Keratinocyte (primary cell): ENCODE measurements at regions not wholly inside any gene's neighbourhood (a gene's known extent, or its start where the extent isn't known, plus 50 kb on each side); places are given as distances from the start of the nearest gene placed in this dataset.

Experiments
- DNase-seq: peaks from one replicate; pipeline ENCODE4 v3.0.0-alpha.2; 2011; ENCODE audit warnings: low read depth, missing footprints, low spot score
- FAIRE-seq: peaks from 2 replicates; lab custom pipeline; 2011; peaks lifted over from hg19 to GRCh38; lab: Jason Lieb, UNC
- H2AFZ ChIP-seq: 2 replicates; pipeline ENCODE4 v1.6.0; 2012; ENCODE audit warnings: low read length, control low read depth, inconsistent platforms; ENCODE audit not compliant: control insufficient read depth
- H3K27ac ChIP-seq: 2 replicates; pipeline ENCODE4 v1.5.1; 2011; ENCODE audit warnings: low read length; ENCODE audit not compliant: control insufficient read depth, insufficient read depth
- H3K27me3 ChIP-seq: 3 replicates; pipeline ENCODE4 v1.6.0; 2011; ENCODE audit warnings: low read length; ENCODE audit not compliant: control insufficient read depth, insufficient read depth; ENCODE audit errors: extremely low read depth
- H3K36me3 ChIP-seq, 2 experiments: 2 replicates in 1 of 2; 3 replicates in 1 of 2; pipeline ENCODE4 v1.5.1; 2011; ENCODE audit warnings: low read length in 2 of 2, mild to moderate bottlenecking in 1 of 2; ENCODE audit not compliant: control insufficient read depth in 2 of 2, insufficient read depth in 2 of 2; ENCODE audit errors: extremely low read depth in 1 of 2
- H3K4me1 ChIP-seq: 3 replicates; pipeline ENCODE4 v1.5.1; 2011; ENCODE audit warnings: low read length; ENCODE audit not compliant: control insufficient read depth, insufficient read depth; ENCODE audit errors: extremely low read depth
- H3K4me2 ChIP-seq: 3 replicates; pipeline ENCODE4 v1.6.0; 2011; ENCODE audit warnings: low read depth, low read length; ENCODE audit not compliant: control insufficient read depth, insufficient read depth; ENCODE audit errors: extremely low read depth
- H3K4me3 ChIP-seq, 3 experiments: fragments of 200-600 bp in 1 of 3; sonication (generic) in 1 of 3; 2 replicates in 2 of 3; 3 replicates in 1 of 3; pipeline ENCODE4 v1.5.1; 2011 to 2016; ENCODE audit warnings: low read length in 3 of 3, mild to moderate bottlenecking in 3 of 3, control low read depth in 2 of 3, inconsistent platforms in 1 of 3, low read depth in 1 of 3, mixed read lengths in 1 of 3, mixed run types in 1 of 3, moderate library complexity in 1 of 3; ENCODE audit not compliant: control insufficient read depth in 2 of 3, insufficient read depth in 2 of 3; ENCODE audit errors: extremely low read depth in 1 of 3
- H3K79me2 ChIP-seq: 2 replicates; pipeline ENCODE4 v1.6.0; 2012; ENCODE audit warnings: low read length; ENCODE audit not compliant: control insufficient read depth, insufficient read depth
- H3K9ac ChIP-seq: 3 replicates; pipeline ENCODE4 v1.6.0; 2011; ENCODE audit warnings: low read length; ENCODE audit not compliant: control insufficient read depth, insufficient read depth; ENCODE audit errors: extremely low read depth
- H3K9me1 ChIP-seq: 3 replicates; pipeline ENCODE4 v1.6.0; 2011; ENCODE audit warnings: low read length; ENCODE audit not compliant: control insufficient read depth, insufficient read depth; ENCODE audit errors: extremely low read depth
- H3K9me3 ChIP-seq: 2 replicates; pipeline ENCODE4 v1.5.1; 2012; ENCODE audit warnings: low read depth, low read length; ENCODE audit not compliant: control insufficient read depth
- H4K20me1 ChIP-seq: 3 replicates; pipeline ENCODE4 v1.6.0; 2011; ENCODE audit warnings: low read length; ENCODE audit not compliant: control insufficient read depth, insufficient read depth; ENCODE audit errors: extremely low read depth
- CTCF ChIP-seq, 3 experiments: IDR thresholded peaks in 1 of 3; conservative IDR thresholded peaks in 1 of 3; optimal IDR thresholded peaks in 1 of 3; 2 replicates in 2 of 3; 3 replicates in 1 of 3; pipeline versions ENCODE3 to v1.5.1; 2011; ENCODE audit warnings: low read length in 3 of 3, mild to moderate bottlenecking in 3 of 3, moderate library complexity in 2 of 3, control low read depth in 1 of 3, inconsistent platforms in 1 of 3; ENCODE audit not compliant: insufficient read depth in 2 of 3; ENCODE audit errors: extremely low read depth in 1 of 3
- EZH2 ChIP-seq: IDR thresholded peaks from one replicate; pipeline ENCODE4 v1.6.1; 2012; ENCODE audit warnings: inconsistent platforms, mild to moderate bottlenecking, low read length, moderate library complexity
- dilution Hi-C: fragments of 300-500 bp; cut with MboI; formaldehyde crosslinking; loops from one replicate; pipeline ENCODE4 v1.7.0; 2020; ENCODE audit warnings: low sequenced_read_pairs; ENCODE audit not compliant: extremely low pct_ligation_motif_present

GRCh38 chr10:128602183-128602582 lies 476.0 kb upstream of the MKI67 start:
- no peak for FAIRE-seq
- no peak overlapping the region for H3K4me3 ChIP-seq
- H3K79me2 ChIP-seq: no peaks in the 10 kb centered on the region

GRCh38 chr10:128604025-128604424 lies 477.8 kb upstream of the MKI67 start:
- dilution Hi-C loops: no loop called here

More at GRCh38 chr10:128602183-128602582, 476.0 kb upstream of the MKI67 start:
- no peak overlapping the region for H2AFZ ChIP-seq
- no peaks in the 10 kb centered on the region for H3K9me1 ChIP-seq
- H3K27ac ChIP-seq: no peak overlapping the region
- H3K4me2 ChIP-seq: no peak overlapping the region
- H4K20me1 ChIP-seq: no peaks in the 10 kb centered on the region
- H3K9ac ChIP-seq: no peak overlapping the region
- H3K9me3 ChIP-seq: no peaks in the 10 kb centered on the region
- dilution Hi-C loops: no loop called here
- no peak for DNase-seq
- no peaks in the 10 kb centered on the region for H3K27me3 ChIP-seq
- TF ChIP-seq EZH2 (no peak), CTCF (optimal IDR thresholded peaks at IDR 0.05 in 1 of 3, IDR thresholded peaks at IDR 0.05 in 1 of 3, conservative IDR thresholded peaks at IDR 0.05 in 1 of 3; ENCODE audit: extremely low read depth in 1 of 3, insufficient read depth in 2 of 3, low read length in 3 of 3) (no peak)
- H3K36me3 ChIP-seq: no peaks in the 10 kb centered on the region
- H3K4me1 ChIP-seq: no peaks in the 10 kb centered on the region

More at GRCh38 chr10:128604025-128604424, 477.8 kb upstream of the MKI67 start:
- no peak for TF ChIP-seq EZH2
- no peak for TF ChIP-seq CTCF (optimal IDR thresholded peaks at IDR 0.05 in 1 of 3, IDR thresholded peaks at IDR 0.05 in 1 of 3, conservative IDR thresholded peaks at IDR 0.05 in 1 of 3; ENCODE audit: extremely low read depth in 1 of 3, insufficient read depth in 2 of 3, low read length in 3 of 3)
- H3K4me2 ChIP-seq: no peak overlapping the region
- no peaks in the 10 kb centered on the region for H4K20me1 ChIP-seq
- H3K36me3 ChIP-seq: no peaks in the 10 kb centered on the region
- H2AFZ ChIP-seq: no peak overlapping the region
- no peaks in the 10 kb centered on the region for H3K27me3 ChIP-seq
- no peak overlapping the region for H3K27ac ChIP-seq
- no peaks in the 10 kb centered on the region for H3K9me1 ChIP-seq
- DNase-seq (no peak), FAIRE-seq (no peak)
- no peak overlapping the region for H3K4me3 ChIP-seq
- no peaks in the 10 kb centered on the region for H3K79me2 ChIP-seq
- no peak overlapping the region for H3K9ac ChIP-seq
- H3K9me3 ChIP-seq: no peaks in the 10 kb centered on the region
- H3K4me1 ChIP-seq: no peaks in the 10 kb centered on the region
